Central memory CD4-positive, alpha-beta T cell (primary cell): ENCODE measurements at regions not wholly inside any gene's neighbourhood (a gene's known extent, or its start where the extent isn't known, plus 50 kb on each side); places are given as distances from the start of the nearest gene placed in this dataset.
"Not testable (repeated sequence)": the region's sequence is repeated elsewhere in the genome, so short reads cannot be mapped to it uniquely, and the experiment has no call there.

Source experiments
- DNase-seq: peaks from one replicate; pipeline ENCODE4 v3.0.0; 2022

- no peak for DNase-seq
Measured at GRCh38 chr3:124142389-124142970, 150.6 kb upstream of the ROPN1 start.

- DNase-seq, result no peak
Measured at GRCh38 chr3:124143047-124143446, 151.1 kb upstream of the ROPN1 start.

GRCh38 chr3:124144035-124144814, 152.3 kb upstream of the ROPN1 start:
- DNase-seq, result no peak

- no peak for DNase-seq
Measured at GRCh38 chr3:124147429-124147828, 155.5 kb upstream of the ROPN1 start.

- DNase-seq, result no peak
Measured at GRCh38 chr3:124147946-124148345, 156.0 kb upstream of the ROPN1 start.

- no peak for DNase-seq
Measured at GRCh38 chr3:124149081-124149480, 157.2 kb upstream of the ROPN1 start.

GRCh38 chr3:124149771-124150170, 157.8 kb upstream of the ROPN1 start:
- DNase-seq, result no peak

GRCh38 chr3:124152891-124153290, 161.0 kb upstream of the ROPN1 start:
- DNase-seq, result not testable (repeated sequence)

GRCh38 chr3:124156866-124157712, 165.2 kb upstream of the ROPN1 start:
- no peak for DNase-seq

GRCh38 chr3:124157748-124158147, 165.8 kb upstream of the ROPN1 start:
- no peak for DNase-seq

- DNase-seq, result no peak
Measured at GRCh38 chr3:124158168-124158881, 166.4 kb upstream of the ROPN1 start.

GRCh38 chr3:124161448-124161847, 169.5 kb upstream of the ROPN1 start:
- DNase-seq, result no peak

- no peak for DNase-seq
Measured at GRCh38 chr3:124163689-124164088, 171.8 kb upstream of the ROPN1 start.

- no peak for DNase-seq
Measured at GRCh38 chr3:124168271-124168670, 176.3 kb upstream of the ROPN1 start.

- DNase-seq, result no peak
Measured at GRCh38 chr3:124172283-124172682, 180.4 kb upstream of the ROPN1 start.

GRCh38 chr3:124172816-124173215, 180.9 kb upstream of the ROPN1 start:
- DNase-seq, result no peak

- DNase-seq, result no peak
Measured at GRCh38 chr3:124174476-124174875, 182.6 kb upstream of the ROPN1 start.

GRCh38 chr3:124174910-124175874, 183.3 kb upstream of the ROPN1 start:
- no peak for DNase-seq

GRCh38 chr3:124177071-124177470, 185.1 kb upstream of the ROPN1 start:
- DNase-seq, result no peak

- DNase-seq, result no peak
Measured at GRCh38 chr3:124178531-124178930, 186.6 kb upstream of the ROPN1 start.

GRCh38 chr3:124200407-124200806, 208.5 kb upstream of the ROPN1 start:
- DNase-seq, result no peak

GRCh38 chr3:124201226-124201625, 209.3 kb upstream of the ROPN1 start:
- DNase-seq, result no peak
